HuH-7 (cell line): ENCODE measurements at regions not wholly inside any gene's neighbourhood (a gene's known extent, or its start where the extent isn't known, plus 50 kb on each side); places are given as distances from the start of the nearest gene placed in this dataset.
"Not testable (repeated sequence)": the region's sequence is repeated elsewhere in the genome, so short reads cannot be mapped to it uniquely, and the experiment has no call there.

ENCODE experiments used
- DNase-seq: peaks from one replicate; pipeline ENCODE4 v3.0.0; 2011; ENCODE audit warnings: low spot score

DNA sequence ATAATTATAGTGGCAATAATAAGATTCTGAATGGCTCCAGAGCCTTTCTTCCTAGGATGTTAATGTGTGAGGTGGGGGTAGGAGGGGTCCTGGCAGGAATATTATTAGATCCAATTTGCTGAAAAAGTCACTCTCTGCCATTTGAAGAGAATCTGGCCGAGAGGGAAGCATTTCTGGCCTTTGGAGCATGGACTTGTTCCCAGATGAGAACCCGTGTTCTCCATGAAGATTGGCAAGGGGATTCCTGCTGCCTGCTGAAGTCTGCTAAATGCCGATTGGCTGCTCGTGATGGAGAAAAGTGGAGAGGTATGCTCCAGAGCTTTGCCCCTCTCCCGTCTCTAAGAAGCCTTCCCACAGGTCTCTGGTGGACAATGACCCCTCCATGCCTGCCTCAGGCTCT is 135.6 kb downstream of the TRIM43 start:
- not testable (repeated sequence) for DNase-seq

- DNase-seq, result peak; percentile 60
These were observed 137.2 kb downstream of the TRIM43 start for GRCh38 chr2:95728878-95729596.

- no peak for DNase-seq
These were observed 137.8 kb downstream of the TRIM43 start for GRCh38 chr2:95729597-95729955.

GRCh38 chr2:95730813-95731212 is 139.0 kb downstream of the TRIM43 start:
- DNase-seq, result no peak

DNA sequence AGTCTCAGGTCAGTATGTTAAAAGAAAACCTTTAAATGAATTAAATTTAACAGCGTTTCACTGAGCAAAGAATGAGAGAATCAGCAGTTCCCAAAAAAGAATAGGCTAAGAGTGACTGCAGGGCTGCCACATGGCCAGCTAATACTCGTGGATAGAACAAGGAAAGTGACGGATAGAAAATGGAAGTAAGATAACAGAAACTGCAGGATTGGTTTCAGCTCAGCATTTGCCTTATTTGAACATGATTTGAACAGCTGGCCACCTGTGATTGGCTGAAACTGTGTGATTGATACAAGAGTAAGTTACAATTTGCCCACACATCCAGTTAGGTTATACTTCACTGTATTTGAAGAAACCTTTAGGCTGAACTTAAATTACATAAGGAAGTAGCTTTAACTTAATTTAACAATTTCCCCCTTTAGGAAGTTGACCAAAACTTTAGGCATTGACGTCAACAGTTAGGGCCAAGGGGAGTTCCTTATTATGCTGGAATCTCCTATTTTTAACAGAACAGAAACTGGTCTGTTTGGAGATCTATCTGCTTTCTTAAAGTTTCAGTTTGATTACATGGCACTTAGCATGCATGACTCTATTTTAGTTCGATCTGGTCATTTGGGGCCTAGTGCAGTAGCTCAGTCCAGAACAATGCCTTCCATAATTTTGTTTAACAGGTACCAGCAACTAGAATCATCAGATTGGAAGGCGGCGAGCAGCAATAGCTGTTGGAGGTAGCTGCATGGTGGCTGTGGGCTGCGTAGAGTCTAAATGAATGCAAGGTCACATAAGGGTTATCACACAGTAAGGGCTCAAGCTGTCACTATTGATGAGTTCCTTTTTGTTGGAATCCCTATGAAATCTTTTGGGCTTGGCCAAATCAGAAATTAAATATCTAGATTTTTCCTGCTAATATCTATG is 143.4 kb downstream of the TRIM43 start:
- DNase-seq, result no peak

- no peak for DNase-seq
These were observed 146.5 kb downstream of the TRIM43 start for GRCh38 chr2:95738301-95738700.

- DNase-seq, result not testable (repeated sequence)
These were observed 160.3 kb downstream of the TRIM43 start for GRCh38 chr2:95752126-95752525.

DNA sequence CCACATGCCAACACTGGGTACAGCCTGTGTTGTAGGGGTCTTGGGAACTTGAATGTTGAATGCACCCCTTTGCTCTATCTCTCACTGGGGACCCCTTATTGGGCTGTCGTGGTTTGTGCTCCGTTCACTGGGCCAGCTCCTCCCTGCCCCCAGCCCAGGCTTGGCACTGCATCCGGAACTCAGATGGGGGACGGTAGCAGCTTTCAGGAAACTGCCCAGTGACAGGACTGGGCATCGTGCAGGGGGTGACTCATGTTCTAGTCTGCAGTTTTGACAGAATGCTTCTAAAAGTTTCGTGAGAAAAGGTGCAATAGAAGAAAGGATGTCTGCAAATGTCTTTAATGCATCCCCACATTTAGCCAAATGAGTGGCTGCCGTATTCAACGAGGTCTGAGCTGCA is 162.0 kb downstream of the TRIM43 start:
- not testable (repeated sequence) for DNase-seq

GRCh38 chr2:95754213-95754612 is 162.4 kb downstream of the TRIM43 start:
- DNase-seq, result not testable (repeated sequence)

DNA sequence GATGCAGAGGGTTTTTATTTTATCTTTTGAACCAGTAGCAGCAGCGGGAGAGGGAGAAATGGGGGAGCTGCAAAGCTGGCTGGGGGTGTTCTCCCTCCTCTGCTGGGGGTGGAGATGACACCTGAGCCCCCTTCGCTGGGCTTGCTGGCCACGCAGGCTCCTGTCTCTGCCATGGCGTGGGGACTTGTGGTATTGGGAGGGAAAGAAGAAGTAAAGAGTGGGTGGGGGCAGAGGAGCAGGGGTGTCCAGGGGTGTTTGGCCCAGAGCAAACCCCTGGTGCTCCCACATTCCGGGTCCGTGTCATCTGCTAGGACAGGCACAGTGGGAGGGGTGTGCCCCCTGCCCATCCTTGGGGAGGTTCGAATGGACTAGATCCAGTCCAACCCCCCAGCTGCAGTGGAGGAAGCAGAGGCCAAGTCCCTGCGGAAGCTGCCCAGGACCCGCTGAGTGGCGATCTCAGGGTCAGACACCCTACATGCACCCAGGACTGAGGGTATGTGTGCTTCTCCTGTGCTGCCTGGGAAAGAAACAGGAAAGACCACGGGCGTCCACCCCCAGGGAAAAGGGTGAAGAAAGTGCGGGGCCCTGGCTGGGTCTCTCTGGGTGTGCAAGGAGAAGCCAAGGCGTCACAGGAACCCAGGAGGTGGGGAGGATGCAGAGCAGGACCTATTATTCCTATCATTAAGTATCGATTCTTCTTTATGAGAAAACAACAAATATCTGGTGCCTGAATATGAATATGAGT is 163.2 kb downstream of the TRIM43 start:
- not testable (repeated sequence) for DNase-seq

- DNase-seq, result not testable (repeated sequence)
These were observed 164.3 kb downstream of the TRIM43 start for GRCh38 chr2:95755956-95756669.

- no peak for DNase-seq
These were observed 166.2 kb downstream of the TRIM43 start for GRCh38 chr2:95757988-95758387.

- DNase-seq, result no peak
These were observed 167.9 kb downstream of the TRIM43 start for GRCh38 chr2:95759481-95760246.

- no peak for DNase-seq
These were observed 169.2 kb downstream of the TRIM43 start for GRCh38 chr2:95760806-95761525.

DNA sequence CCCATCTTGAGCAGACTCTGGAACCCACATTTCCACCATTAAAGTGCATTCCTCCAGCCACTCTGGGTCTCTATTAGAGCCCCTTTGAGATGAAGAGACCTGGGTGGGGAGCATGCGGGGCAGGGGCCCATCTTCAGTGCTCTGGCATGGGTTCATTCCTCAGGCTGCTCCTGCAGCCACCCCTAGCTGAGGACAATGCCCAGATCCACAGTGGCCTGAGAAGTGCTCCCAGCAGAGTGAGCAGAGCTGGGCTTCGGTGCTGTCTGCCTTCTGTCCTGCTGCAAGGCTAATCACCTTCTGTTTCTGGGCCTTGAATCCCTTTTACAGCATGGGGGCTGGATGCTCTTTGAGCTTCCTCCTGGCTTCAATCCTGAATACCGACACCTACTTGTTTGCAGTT is 169.8 kb downstream of the TRIM43 start:
- DNase-seq, result no peak

DNA sequence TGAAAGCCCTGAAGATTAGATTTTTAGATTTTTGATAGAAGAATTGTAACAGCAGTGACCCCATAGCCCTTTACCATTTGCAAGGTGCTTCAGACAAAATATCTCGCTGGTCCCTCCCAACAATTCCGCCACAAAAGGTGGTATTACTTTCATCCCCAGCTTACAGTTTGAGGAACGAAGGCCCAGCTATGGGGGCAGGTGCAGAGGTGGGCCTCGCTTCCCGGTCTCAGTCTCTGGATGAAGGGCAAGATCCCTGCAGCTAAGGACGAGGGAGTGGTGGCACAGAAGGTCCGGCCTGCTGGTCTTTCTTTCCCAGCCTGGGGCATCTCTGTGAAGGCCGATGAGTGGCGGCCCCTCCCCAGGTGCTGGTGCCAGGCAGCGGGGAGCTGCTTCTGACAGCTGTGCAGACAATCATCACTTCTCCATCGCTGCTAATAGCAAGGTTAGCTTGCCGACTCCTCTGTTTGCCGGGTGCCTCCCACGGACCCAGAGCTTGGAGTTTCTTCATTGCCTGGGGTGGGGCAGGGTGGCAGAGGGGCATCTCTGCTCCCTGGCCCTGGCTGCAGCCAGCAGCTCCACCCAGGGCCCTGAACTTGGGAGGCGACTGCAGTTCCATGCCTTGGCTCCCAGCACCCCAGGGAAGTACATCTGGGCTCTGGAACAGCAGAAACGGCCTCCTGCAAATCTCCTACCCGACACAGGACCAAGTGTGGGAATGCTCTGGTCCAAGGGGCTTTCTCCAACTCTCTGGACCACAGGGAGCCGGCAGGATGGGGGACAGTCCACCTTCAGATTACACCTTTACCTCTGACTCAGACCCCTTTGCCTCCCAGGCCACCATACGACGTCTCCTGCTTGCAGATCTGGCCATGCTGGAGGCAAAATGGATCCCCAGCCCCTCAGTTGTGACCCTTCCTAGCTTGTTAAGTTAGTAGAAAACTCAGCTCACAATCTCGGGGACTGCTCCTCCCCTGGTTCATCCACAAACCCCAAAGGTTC is 170.5 kb downstream of the TRIM43 start:
- not testable (repeated sequence) for DNase-seq

DNA sequence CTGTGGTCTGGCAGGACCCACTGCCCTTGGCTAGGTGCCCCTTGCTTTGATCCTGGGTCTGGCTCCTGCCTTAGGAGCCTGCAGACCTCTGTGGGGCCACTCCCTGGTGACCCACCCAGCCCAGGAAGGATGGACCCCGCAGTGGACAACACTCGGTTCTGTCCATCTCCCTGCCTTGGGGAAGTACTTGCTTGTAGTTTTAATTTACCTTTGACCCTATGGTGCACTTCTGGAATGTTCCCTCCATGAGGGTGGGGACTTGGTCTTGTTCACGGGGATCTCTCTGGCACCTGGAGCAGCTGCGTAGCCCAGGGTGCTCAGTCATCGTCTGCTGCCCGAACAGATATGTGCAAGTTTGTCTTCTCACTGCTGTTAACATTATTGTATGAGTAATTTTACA is 171.3 kb downstream of the TRIM43 start:
- DNase-seq, result not testable (repeated sequence)

GRCh38 chr2:95764966-95765365 is 173.2 kb downstream of the TRIM43 start:
- not testable (repeated sequence) for DNase-seq
